ENCODE measurements at regions not wholly inside any gene's neighbourhood (a gene's known extent, or its start where the extent isn't known, plus 50 kb on each side); places are given as distances from the start of the nearest gene placed in this dataset.

- no peak for DNase-seq (ENCODE audit: low spot score)
These were observed 516.4 kb downstream of the CCDC171 start for GRCh38 chr9:16069249-16069648.

GRCh38 chr9:16069671-16070454, 517.0 kb downstream of the CCDC171 start:
- DNase-seq (ENCODE audit: low spot score): no peak
- no peak for TF ChIP-seq CTCF (IDR thresholded peaks at IDR 0.05; ENCODE audit: extremely low read depth, missing control alignments)

More at GRCh38 chr9:16069249-16069648, 516.4 kb downstream of the CCDC171 start:
- no peak for TF ChIP-seq CTCF (IDR thresholded peaks at IDR 0.05; ENCODE audit: extremely low read depth, missing control alignments)

GRCh38 chr9:16070455-16071145, 517.8 kb downstream of the CCDC171 start:
- no peak for DNase-seq (ENCODE audit: low spot score)
- no peak for TF ChIP-seq CTCF (IDR thresholded peaks at IDR 0.05; ENCODE audit: extremely low read depth, missing control alignments)

GRCh38 chr9:16071400-16071799, 518.6 kb downstream of the CCDC171 start:
- no peak for DNase-seq (ENCODE audit: low spot score)
- no peak for TF ChIP-seq CTCF (IDR thresholded peaks at IDR 0.05; ENCODE audit: extremely low read depth, missing control alignments)

GRCh38 chr9:16074963-16075362, 522.1 kb downstream of the CCDC171 start:
- no peak for DNase-seq (ENCODE audit: low spot score)
- TF ChIP-seq CTCF (IDR thresholded peaks at IDR 0.05; ENCODE audit: extremely low read depth, missing control alignments): no peak

GRCh38 chr9:16075696-16076095, 522.9 kb downstream of the CCDC171 start:
- DNase-seq (ENCODE audit: low spot score): no peak
- TF ChIP-seq CTCF (IDR thresholded peaks at IDR 0.05; ENCODE audit: extremely low read depth, missing control alignments): no peak

GRCh38 chr9:16076511-16076910, 523.7 kb downstream of the CCDC171 start:
- no peak for TF ChIP-seq CTCF (IDR thresholded peaks at IDR 0.05; ENCODE audit: extremely low read depth, missing control alignments)
- DNase-seq (ENCODE audit: low spot score): no peak

Measured in GM20000 (cell line).